Fibroblast of peridontal ligament (primary cell): ENCODE measurements at regions not wholly inside any gene's neighbourhood (a gene's known extent, or its start where the extent isn't known, plus 50 kb on each side); places are given as distances from the start of the nearest gene placed in this dataset.

Experiments
- DNase-seq: peaks from one replicate; pipeline ENCODE4 v3.0.0-alpha.2; 2010; ENCODE audit errors: extremely low read depth

- no peak for DNase-seq
These were observed 200.7 kb upstream of the PDE5A start for GRCh38 chr4:119829326-119829725.

- DNase-seq: no peak
These were observed 197.1 kb upstream of the PDE5A start for GRCh38 chr4:119825696-119826095.

GRCh38 chr4:119823891-119824290 is 195.3 kb upstream of the PDE5A start:
- no peak for DNase-seq

GRCh38 chr4:119823045-119823444 is 194.4 kb upstream of the PDE5A start:
- no peak for DNase-seq

- no peak for DNase-seq
These were observed 187.9 kb upstream of the PDE5A start for GRCh38 chr4:119816473-119816872.

GRCh38 chr4:119810001-119810400 is 181.4 kb upstream of the PDE5A start:
- peak; percentile 50 for DNase-seq

- no peak for DNase-seq
These were observed 175.8 kb upstream of the PDE5A start for GRCh38 chr4:119804404-119804803.

- DNase-seq: no peak
These were observed 168.8 kb upstream of the PDE5A start for GRCh38 chr4:119797238-119797894.

GRCh38 chr4:119795986-119796578 is 167.5 kb upstream of the PDE5A start:
- DNase-seq: peak; percentile 18

- DNase-seq: no peak
These were observed 166.1 kb upstream of the PDE5A start for GRCh38 chr4:119794681-119795080.

GRCh38 chr4:119794113-119794512 is 165.5 kb upstream of the PDE5A start:
- DNase-seq: peak; percentile 48

- no peak for DNase-seq
These were observed 160.0 kb upstream of the PDE5A start for GRCh38 chr4:119788349-119789266.

GRCh38 chr4:119785963-119786362 is 157.4 kb upstream of the PDE5A start:
- peak; percentile 50 for DNase-seq

- no peak for DNase-seq
These were observed 154.8 kb upstream of the PDE5A start for GRCh38 chr4:119783189-119783983.

- no peak for DNase-seq
These were observed 152.4 kb upstream of the PDE5A start for GRCh38 chr4:119781044-119781443.

- no peak for DNase-seq
These were observed 146.2 kb upstream of the PDE5A start for GRCh38 chr4:119774840-119775239.

- DNase-seq: peak; percentile 62
These were observed 137.3 kb upstream of the PDE5A start for GRCh38 chr4:119765951-119766350.

GRCh38 chr4:119765469-119765868 is 136.9 kb upstream of the PDE5A start:
- no peak for DNase-seq

- no peak for DNase-seq
These were observed 134.8 kb upstream of the PDE5A start for GRCh38 chr4:119763386-119763785.

GRCh38 chr4:119755599-119755998 is 127.0 kb upstream of the PDE5A start:
- DNase-seq: no peak

- DNase-seq: no peak
These were observed 124.3 kb upstream of the PDE5A start for GRCh38 chr4:119752936-119753335.

GRCh38 chr4:119750771-119751170 is 122.2 kb upstream of the PDE5A start:
- peak; percentile 65 for DNase-seq
